GM12864 (cell line): ENCODE measurements at regions not wholly inside any gene's neighbourhood (a gene's known extent, or its start where the extent isn't known, plus 50 kb on each side); places are given as distances from the start of the nearest gene placed in this dataset.

Source experiments
- DNase-seq: peaks from one replicate; pipeline ENCODE4 v3.0.0-alpha.2; 2011; ENCODE audit warnings: low read depth
- H3K4me3 ChIP-seq: 2 replicates; pipeline ENCODE4 v1.5.1; 2011; ENCODE audit warnings: mild to moderate bottlenecking, low read depth, low read length, control low read depth
- TF ChIP-seq, protein P1 (sequence below): IDR thresholded peaks from 2 replicates; pipeline ENCODE4 v1.5.1; 2011; ENCODE audit warnings: low read depth, mild to moderate bottlenecking, moderate library complexity, low read length, control low read depth, inconsistent platforms; ENCODE audit errors: missing control alignments

DNA sequence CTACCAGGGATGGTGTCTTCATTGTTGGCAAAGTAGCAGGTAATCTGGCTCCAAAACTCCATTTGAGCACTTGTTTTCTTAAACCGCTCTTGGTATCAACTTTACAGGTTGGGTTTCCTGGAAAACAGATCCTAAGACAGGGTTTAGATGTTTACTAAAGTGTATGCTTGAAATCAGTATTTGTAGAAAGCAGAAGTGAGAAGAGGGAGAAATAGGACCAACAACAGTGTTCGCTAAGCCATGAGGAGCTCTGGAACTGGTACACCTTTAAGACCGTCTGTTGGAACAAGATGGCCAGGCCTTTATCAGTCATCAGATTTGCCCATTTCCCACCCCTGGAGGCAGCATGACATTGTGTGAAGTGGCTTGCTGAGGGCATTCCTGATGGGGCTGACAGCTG is 171.0 kb upstream of the COL8A1 start:
- H3K4me3 ChIP-seq: no peak overlapping the region
- TF ChIP-seq, protein P1, sequence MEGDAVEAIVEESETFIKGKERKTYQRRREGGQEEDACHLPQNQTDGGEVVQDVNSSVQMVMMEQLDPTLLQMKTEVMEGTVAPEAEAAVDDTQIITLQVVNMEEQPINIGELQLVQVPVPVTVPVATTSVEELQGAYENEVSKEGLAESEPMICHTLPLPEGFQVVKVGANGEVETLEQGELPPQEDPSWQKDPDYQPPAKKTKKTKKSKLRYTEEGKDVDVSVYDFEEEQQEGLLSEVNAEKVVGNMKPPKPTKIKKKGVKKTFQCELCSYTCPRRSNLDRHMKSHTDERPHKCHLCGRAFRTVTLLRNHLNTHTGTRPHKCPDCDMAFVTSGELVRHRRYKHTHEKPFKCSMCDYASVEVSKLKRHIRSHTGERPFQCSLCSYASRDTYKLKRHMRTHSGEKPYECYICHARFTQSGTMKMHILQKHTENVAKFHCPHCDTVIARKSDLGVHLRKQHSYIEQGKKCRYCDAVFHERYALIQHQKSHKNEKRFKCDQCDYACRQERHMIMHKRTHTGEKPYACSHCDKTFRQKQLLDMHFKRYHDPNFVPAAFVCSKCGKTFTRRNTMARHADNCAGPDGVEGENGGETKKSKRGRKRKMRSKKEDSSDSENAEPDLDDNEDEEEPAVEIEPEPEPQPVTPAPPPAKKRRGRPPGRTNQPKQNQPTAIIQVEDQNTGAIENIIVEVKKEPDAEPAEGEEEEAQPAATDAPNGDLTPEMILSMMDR: no peak
- DNase-seq: no peak

DNA sequence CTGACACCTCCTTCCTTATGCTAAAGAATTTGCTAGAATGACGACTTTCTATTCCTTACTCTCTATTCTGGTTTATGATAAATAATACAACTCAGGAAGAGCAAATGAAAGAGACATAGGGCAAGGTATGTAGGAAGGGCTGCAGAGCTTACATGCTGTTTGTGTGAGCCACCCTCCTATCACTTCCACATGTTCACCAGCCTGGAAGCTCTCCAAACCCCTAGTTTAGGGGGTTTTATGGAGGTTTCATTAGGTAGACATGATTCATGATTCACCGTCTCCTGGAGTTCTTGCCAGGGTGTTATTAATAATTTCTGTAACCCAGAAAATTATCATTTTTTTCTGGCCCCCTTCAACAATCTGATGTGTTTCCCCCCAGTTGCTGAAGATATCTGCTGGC is 172.1 kb upstream of the COL8A1 start:
- no peak overlapping the region for H3K4me3 ChIP-seq
- TF ChIP-seq, protein P1: no peak
- no peak for DNase-seq

DNA sequence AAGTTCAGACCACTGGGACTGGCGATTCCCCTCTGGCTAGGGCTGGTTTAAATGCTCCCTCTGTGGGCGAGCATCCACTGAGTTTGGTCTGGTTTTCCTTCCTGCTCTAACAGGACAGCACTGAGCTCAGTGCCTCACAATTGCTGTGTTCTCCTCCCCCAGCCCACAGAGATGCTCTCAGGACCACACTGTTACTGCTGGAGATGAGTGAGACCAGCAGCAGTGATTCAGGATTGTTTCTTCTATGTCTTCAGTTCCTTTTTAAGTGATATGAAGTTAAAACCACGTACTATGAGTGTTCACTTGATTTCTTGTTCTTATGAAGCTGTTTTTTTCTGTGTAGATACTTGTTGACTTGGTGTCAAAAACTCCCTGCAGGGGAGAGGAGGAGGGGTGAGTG is 180.4 kb upstream of the COL8A1 start:
- DNase-seq: no peak
- TF ChIP-seq, protein P1: no peak
- no peak overlapping the region for H3K4me3 ChIP-seq

DNA sequence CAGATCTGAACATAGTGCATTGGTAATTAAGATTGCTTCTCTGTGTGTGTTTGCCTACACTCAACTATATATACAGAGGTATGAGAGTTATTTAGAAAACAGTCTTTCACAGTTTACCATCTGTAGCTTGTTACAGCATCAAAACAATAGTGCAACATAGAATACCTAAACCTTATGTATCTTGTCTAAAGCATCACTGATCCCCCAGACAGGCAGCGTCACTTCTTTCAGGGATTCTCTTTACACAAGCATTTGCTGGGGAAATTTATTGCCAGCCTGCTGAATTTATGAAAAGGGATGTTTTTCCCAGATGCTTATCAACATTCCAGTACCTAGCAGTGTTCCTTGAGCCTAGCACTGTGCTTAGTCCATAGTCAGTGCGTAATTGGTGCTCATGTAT is 195.8 kb upstream of the COL8A1 start:
- no peak overlapping the region for H3K4me3 ChIP-seq
- DNase-seq: no peak
- TF ChIP-seq, protein P1: no peak

DNA sequence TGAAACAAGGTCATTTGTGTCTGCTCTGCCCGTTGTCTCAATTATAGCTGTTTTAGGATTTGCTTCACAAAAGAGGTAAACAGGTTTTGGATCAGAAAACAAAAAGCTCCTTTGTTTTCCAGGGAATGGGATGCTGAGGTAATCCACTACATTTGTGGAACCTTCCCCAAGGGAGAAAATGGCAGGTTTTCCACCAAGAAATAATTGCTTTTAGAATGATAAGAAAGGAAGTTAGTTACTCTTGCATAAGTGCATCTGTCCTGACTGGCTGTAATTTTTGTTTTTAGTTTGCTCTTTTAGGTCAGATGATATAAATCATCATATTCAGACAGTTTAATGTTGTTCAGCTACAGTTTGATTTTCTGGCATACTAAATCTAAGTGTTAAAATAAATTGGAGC is 198.5 kb upstream of the COL8A1 start:
- TF ChIP-seq, protein P1: no peak
- DNase-seq: no peak
- no peak overlapping the region for H3K4me3 ChIP-seq

DNA sequence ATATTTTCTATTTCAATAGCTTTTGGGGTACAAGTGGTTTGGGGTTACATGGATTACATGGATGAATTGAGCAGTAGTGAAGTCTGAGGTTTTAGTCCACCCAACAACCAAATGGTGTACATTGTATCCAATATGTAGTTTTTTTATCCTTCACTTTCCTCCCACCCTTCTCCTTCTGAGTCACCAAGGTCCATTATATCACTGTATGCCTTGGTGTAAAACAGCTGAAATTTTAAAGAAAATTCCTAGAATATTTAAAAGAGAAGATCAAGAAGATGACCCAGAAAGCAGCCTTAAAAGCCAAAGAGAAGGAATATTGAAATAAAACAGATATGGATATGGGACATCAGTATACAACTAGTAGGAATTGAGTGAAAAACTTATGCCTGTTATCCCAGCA is 204.2 kb upstream of the COL8A1 start:
- no peak overlapping the region for H3K4me3 ChIP-seq
- TF ChIP-seq, protein P1: no peak
- DNase-seq: no peak

DNA sequence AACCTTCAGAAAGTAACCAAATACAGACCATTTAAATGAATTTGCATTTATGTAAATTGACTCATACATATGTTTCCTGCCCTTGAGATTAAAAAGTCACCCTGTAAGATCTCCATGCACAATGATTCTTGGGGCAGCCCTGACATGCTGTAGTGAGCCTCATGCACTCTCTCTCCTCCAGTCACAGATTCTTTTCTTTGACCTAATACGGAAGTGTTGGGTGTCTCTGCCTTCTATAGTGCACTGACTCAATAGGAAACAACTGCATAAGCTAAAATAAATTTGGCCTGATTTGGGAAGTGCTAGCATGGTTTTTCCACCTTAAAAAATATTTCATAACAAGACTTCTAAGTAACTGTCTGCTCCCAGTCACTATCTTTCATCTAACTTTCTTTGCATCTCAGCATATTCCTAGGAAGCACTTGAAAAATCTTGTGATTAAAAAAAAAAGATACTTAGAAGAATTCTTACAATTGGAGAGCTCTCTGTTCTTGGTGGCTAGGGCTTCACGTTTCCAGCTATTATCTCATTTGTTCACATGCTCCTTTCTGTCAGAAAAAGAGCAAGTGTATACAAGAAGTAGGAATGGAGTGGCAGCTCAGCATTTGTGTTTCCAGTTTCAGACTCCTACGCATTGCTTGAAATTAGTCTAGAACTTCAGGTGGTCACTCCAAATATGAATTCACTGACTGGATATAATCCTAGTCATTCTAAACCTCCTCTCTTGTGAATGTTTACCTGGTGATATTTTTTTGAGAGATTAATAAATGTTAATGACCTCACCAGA is 207.9 kb upstream of the COL8A1 start:
- no peak for DNase-seq
- H3K4me3 ChIP-seq: no peak overlapping the region
- TF ChIP-seq, protein P1: no peak
